ENCODE measurements at regions not wholly inside any gene's neighbourhood (a gene's known extent, or its start where the extent isn't known, plus 50 kb on each side); places are given as distances from the start of the nearest gene placed in this dataset.
A peak's percentile ranks its signal among the peaks of the same experiment; 100 is the strongest.

DNA sequence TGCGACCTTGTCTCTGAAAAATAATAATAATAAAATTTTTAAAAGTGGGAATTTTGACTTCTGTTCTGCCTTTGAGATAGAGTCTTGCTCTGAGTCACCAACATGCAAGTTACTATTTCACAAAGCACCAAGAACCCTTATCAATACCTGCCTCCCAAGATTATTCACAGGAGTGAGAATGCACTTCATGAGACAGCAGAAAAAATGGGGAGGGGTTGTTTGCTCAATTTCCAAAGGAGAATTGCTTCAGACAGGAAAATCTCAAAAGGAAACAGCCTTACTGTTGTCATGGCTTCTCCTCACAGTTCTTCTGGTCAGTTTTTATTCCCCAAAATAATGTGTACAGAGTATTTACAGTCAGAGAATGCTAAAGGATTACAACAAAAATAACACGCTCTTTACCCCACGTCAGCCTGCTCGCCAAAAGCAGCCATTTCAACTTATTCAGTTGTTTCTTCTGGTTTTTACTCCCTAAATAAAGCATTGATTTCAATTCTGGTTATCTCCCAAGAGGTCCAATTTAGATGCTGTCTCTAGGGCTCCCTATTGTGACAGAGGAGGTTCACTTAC, 89.0 kb downstream of the PPCDC start:
- no TSS peak for BruUV-seq (replicated peaks)
- Histone ChIP-seq H3K27ac (ENCODE audit: extremely low read length, insufficient read depth, low read length) (no peak overlapping the region), H3K79me2 (ENCODE audit: insufficient read depth, low read length) (no peaks in the 10 kb centered on the region), H3K9ac (ENCODE audit: insufficient read depth, low read depth, low read length) (no peak overlapping the region), H3K27me3 (ENCODE audit: control insufficient read depth in 1 of 2, insufficient read depth in 2 of 2, low read length in 2 of 2) (0 out of 5 replicates have a peak, but pooled peaks cover 0 to 1% of the 10 kb centered on the region in 2 experiments), H3K4me3 (replicated peaks in 1 of 3; ENCODE audit: insufficient read depth in 1 of 3, low read depth in 2 of 3, low read length in 3 of 3) (no peak overlapping the region), H2AFZ (ENCODE audit: low read length) (no peak overlapping the region), H4K20me1 (ENCODE audit: insufficient read depth, low read length) (no peaks in the 10 kb centered on the region), H3K9me3 (ENCODE audit: low read length) (peaks cover 5% of the 10 kb centered on the region; the same call in 1 of the 2 replicates), H3K4me1 (ENCODE audit: insufficient read depth, low read length) (peaks cover 49% of the 10 kb centered on the region), H3K36me3 (replicated peaks in 1 of 2; ENCODE audit: control insufficient read depth in 1 of 2, insufficient read depth in 2 of 2, low read length in 2 of 2) (no peaks in the 10 kb centered on the region), H3K4me2 (ENCODE audit: low read depth, low read length) (no peak overlapping the region)
- peak; percentile 21 for FAIRE-seq
- no peak for TF ChIP-seq ZNF281 (CRISPR knock-in tag; IDR thresholded peaks at IDR 0.05; ENCODE audit: borderline replicate concordance)
- TF ChIP-seq ZNF550 (CRISPR knock-in tag; IDR thresholded peaks at IDR 0.05; ENCODE audit: borderline replicate concordance): no peak
- TF ChIP-seq THAP8 (CRISPR knock-in tag; IDR thresholded peaks at IDR 0.05; ENCODE audit: borderline replicate concordance): no peak
- no peak for TF ChIP-seq MBD4 (IDR thresholded peaks at IDR 0.05; ENCODE audit: borderline replicate concordance, low read length)
- no peak for TF ChIP-seq PAF1 (CRISPR knock-in tag; IDR thresholded peaks at IDR 0.05)
- no peak for TF ChIP-seq KDM5A (IDR thresholded peaks at IDR 0.05; ENCODE audit: borderline replicate concordance, low read length)
- TF ChIP-seq, protein P1, sequence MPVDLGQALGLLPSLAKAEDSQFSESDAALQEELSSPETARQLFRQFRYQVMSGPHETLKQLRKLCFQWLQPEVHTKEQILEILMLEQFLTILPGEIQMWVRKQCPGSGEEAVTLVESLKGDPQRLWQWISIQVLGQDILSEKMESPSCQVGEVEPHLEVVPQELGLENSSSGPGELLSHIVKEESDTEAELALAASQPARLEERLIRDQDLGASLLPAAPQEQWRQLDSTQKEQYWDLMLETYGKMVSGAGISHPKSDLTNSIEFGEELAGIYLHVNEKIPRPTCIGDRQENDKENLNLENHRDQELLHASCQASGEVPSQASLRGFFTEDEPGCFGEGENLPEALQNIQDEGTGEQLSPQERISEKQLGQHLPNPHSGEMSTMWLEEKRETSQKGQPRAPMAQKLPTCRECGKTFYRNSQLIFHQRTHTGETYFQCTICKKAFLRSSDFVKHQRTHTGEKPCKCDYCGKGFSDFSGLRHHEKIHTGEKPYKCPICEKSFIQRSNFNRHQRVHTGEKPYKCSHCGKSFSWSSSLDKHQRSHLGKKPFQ (CRISPR knock-in tag; IDR thresholded peaks at IDR 0.05; ENCODE audit: insufficient replicate concordance): no peak
- TF ChIP-seq ZMYM4 (CRISPR knock-in tag; IDR thresholded peaks at IDR 0.05): no peak
- TF ChIP-seq, protein P2, sequence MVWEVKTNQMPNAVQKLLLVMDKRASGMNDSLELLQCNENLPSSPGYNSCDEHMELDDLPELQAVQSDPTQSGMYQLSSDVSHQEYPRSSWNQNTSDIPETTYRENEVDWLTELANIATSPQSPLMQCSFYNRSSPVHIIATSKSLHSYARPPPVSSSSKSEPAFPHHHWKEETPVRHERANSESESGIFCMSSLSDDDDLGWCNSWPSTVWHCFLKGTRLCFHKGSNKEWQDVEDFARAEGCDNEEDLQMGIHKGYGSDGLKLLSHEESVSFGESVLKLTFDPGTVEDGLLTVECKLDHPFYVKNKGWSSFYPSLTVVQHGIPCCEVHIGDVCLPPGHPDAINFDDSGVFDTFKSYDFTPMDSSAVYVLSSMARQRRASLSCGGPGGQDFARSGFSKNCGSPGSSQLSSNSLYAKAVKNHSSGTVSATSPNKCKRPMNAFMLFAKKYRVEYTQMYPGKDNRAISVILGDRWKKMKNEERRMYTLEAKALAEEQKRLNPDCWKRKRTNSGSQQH (CRISPR knock-in tag; IDR thresholded peaks at IDR 0.05; ENCODE audit: low read depth): no peak
- TF ChIP-seq SMYD3 (CRISPR knock-in tag; IDR thresholded peaks at IDR 0.05): no peak
- no peak for TF ChIP-seq ZNF10 (CRISPR knock-in tag; IDR thresholded peaks at IDR 0.05; ENCODE audit: borderline replicate concordance, low read depth)
- TF ChIP-seq ZNF468 (CRISPR knock-in tag; IDR thresholded peaks at IDR 0.05): no peak
- in situ Hi-C loops (cut with HindIII; ENCODE audit: extremely low pct_ligation_motif_present, low pct_unique_long_range_greater_than_20kb) (no loop called here), intact Hi-C loops (cut with micrococcal nuclease; ENCODE audit: unreplicated experiment) (no loop called here)
- ATAC-seq: no peak
- ChIA-PET CTCF (ENCODE audit: low intra/inter-chr PET ratio, low total read pairs) (no interaction called here), POLR2A (no interaction called here)
- 96% methylated on average over 4 of the region's 4 CpGs for WGBS (ENCODE audit: low lambda C conversion rate)
- DNase-seq (ENCODE audit: low spot score): no peak

All from HepG2 (cell line).